ENCODE measurements at regions not wholly inside any gene's neighbourhood (a gene's known extent, or its start where the extent isn't known, plus 50 kb on each side); places are given as distances from the start of the nearest gene placed in this dataset.

DNA sequence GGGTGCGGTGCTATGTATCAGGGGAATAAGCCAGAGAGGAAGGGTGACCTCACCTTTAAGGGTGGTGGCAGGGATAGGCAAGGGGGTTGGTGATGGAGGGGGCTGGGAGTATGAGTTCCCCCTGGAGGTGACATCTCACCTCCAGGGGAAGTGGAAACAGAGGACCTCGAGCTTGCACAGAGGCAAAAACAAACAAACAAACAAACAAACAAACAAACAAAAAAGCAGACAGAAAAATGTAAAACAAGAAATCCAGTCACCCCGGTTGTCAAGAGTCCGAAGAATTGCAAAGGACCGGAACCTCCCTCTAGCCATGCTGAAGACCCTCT is 112.2 kb upstream of the MYL2 start:
- no peaks in the 10 kb centered on the region for H3K36me3 ChIP-seq
- H3K9me3 ChIP-seq, result no peaks in the 10 kb centered on the region
- H3K27me3 ChIP-seq, result no peaks in the 10 kb centered on the region
- intact Hi-C loops (cut with DNase I), result no loop called here
- H3K4me3 ChIP-seq, result no peak overlapping the region
- no peak overlapping the region for H3K27ac ChIP-seq
- no peak for DNase-seq
- TF ChIP-seq POLR2A (IDR thresholded peaks at IDR 0.05) (no peak), EP300 (IDR thresholded peaks at IDR 0.05) (no peak)
- TF ChIP-seq, protein P1, sequence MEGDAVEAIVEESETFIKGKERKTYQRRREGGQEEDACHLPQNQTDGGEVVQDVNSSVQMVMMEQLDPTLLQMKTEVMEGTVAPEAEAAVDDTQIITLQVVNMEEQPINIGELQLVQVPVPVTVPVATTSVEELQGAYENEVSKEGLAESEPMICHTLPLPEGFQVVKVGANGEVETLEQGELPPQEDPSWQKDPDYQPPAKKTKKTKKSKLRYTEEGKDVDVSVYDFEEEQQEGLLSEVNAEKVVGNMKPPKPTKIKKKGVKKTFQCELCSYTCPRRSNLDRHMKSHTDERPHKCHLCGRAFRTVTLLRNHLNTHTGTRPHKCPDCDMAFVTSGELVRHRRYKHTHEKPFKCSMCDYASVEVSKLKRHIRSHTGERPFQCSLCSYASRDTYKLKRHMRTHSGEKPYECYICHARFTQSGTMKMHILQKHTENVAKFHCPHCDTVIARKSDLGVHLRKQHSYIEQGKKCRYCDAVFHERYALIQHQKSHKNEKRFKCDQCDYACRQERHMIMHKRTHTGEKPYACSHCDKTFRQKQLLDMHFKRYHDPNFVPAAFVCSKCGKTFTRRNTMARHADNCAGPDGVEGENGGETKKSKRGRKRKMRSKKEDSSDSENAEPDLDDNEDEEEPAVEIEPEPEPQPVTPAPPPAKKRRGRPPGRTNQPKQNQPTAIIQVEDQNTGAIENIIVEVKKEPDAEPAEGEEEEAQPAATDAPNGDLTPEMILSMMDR (IDR thresholded peaks at IDR 0.05), result no peak
- WGBS, 3 donors, result 39 to 44% (median 43%) methylated on average over 5 of the region's 5 CpGs
- H3K4me1 ChIP-seq (ENCODE audit: insufficient read depth), result no peaks in the 10 kb centered on the region

DNA sequence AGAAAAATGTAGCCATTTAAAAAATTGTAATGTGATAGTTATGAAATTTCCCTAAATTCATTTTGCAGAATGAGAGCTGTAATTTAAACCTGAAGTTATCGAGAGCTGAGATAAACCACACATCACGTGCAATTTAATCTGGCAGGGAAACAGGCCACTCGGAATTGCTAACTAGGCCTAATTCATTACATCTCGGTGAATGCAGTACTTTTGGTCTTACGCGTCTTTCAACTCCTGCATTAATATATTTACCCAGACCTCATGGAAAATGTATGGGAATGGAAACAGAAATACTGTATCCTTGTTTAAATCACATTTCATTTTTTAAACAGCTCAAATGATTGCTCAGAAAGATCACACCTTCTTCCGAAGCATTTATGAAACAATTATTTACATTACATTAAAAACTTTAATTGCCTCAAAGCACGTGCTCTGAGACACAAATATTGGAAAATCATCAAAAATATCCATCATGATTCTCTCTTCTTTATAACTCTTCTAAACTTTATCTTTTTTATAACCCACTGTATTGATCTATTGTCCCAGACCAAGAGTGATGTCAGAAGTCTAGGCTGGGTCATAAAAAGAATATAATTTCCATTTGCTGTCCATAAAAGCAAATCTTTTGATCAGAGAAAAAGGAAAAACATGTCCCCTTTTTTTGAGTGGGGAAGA is 111.7 kb upstream of the MYL2 start:
- intact Hi-C loops (cut with DNase I), result no loop called here
- no peaks in the 10 kb centered on the region for H3K9me3 ChIP-seq
- no peaks in the 10 kb centered on the region for H3K27me3 ChIP-seq
- TF ChIP-seq, protein P1 (IDR thresholded peaks at IDR 0.05), result no peak
- no peak for TF ChIP-seq POLR2A (IDR thresholded peaks at IDR 0.05)
- no peak for TF ChIP-seq EP300 (IDR thresholded peaks at IDR 0.05)
- H3K4me3 ChIP-seq, result no peak overlapping the region
- H3K4me1 ChIP-seq (ENCODE audit: insufficient read depth), result no peaks in the 10 kb centered on the region
- DNase-seq, result no peak
- H3K36me3 ChIP-seq, result no peaks in the 10 kb centered on the region
- H3K27ac ChIP-seq, result no peak overlapping the region
- 74 to 79% (median 75%) methylated on average over 8 of the region's 8 CpGs for WGBS, 3 donors

DNA sequence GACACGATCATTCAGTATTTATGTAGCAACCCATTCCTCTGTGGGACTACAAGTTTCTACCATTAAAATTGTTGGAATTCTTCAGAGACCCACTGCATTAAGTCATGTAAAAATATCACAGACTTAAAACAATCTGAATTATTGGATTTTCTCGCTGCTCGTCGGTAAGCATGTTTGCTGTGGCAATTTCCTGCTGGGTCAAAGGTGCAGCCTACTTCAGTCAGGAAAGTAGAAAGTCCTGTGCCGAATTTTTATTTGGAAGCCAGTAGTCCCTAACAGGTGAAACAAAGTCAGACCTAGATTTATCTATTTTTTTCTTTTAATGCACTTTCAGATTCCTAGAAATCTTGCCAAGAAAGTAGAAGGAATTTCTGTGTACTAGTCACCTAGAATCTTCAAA is 110.4 kb upstream of the MYL2 start:
- 51 to 63% (median 57%) methylated on average over 5 of the region's 5 CpGs for WGBS, 3 donors
- no peak overlapping the region for H3K4me3 ChIP-seq
- H3K27ac ChIP-seq, result no peak overlapping the region
- TF ChIP-seq EP300 (IDR thresholded peaks at IDR 0.05) (no peak), POLR2A (IDR thresholded peaks at IDR 0.05) (no peak)
- TF ChIP-seq, protein P1 (IDR thresholded peaks at IDR 0.05), result no peak
- no peak for DNase-seq
- H3K4me1 ChIP-seq (ENCODE audit: insufficient read depth), result no peaks in the 10 kb centered on the region
- no peaks in the 10 kb centered on the region for H3K27me3 ChIP-seq
- H3K9me3 ChIP-seq, result no peaks in the 10 kb centered on the region
- intact Hi-C loops (cut with DNase I), result no loop called here
- no peaks in the 10 kb centered on the region for H3K36me3 ChIP-seq

DNA sequence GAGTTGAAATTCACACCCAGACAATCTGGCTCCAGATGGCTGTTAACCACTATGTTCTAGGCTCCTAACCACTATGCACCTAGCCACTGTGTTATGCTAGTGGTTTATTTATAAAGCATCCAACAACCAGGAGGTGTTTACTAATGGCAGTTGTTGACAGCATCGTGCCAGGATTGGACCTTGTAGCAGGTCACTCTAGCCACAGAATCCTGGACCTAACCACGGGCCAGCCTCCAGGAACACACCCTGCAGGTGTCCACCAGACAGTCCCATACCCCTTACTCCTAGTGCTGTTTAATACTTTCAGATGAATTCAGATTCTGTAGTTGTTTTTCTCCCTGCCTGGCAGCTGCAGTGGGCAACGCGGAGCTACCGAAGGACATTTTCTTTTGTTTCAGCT is 109.4 kb upstream of the MYL2 start:
- intact Hi-C loops (cut with DNase I), result no loop called here
- Histone ChIP-seq H3K4me1 (ENCODE audit: insufficient read depth) (no peaks in the 10 kb centered on the region), H3K27me3 (no peaks in the 10 kb centered on the region), H3K4me3 (no peak overlapping the region), H3K9me3 (no peaks in the 10 kb centered on the region), H3K27ac (no peak overlapping the region), H3K36me3 (no peaks in the 10 kb centered on the region)
- 34 to 53% (median 41%) methylated on average over 5 of the region's 5 CpGs for WGBS, 3 donors
- TF ChIP-seq POLR2A (IDR thresholded peaks at IDR 0.05) (no peak), EP300 (IDR thresholded peaks at IDR 0.05) (no peak)
- DNase-seq, result no peak

DNA sequence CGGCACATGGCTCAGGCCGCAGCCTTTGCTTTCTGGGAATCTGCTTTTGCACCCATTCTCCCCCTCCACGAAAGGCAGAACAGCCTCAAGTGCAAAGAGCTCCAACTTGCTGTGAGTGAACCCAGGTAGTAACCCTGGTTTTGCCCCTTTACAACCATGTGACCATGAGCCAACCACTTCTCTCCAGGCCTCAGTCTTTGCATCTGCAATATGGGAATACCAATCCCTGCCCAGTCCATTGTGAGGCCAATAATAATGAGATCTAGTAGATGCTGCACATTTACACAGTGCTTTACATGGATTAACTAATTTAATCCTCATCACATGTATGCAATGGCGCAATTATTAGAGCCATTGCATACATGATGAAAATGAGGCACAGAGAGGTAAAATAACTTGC is 108.9 kb upstream of the MYL2 start:
- no peaks in the 10 kb centered on the region for H3K9me3 ChIP-seq
- H3K27ac ChIP-seq, result no peak overlapping the region
- DNase-seq, result no peak
- H3K27me3 ChIP-seq, result no peaks in the 10 kb centered on the region
- intact Hi-C loops (cut with DNase I), result no loop called here
- H3K36me3 ChIP-seq, result no peaks in the 10 kb centered on the region
- no peak overlapping the region for H3K4me3 ChIP-seq
- 92 to 94% (median 93%) methylated on average over 4 of the region's 4 CpGs for WGBS, 3 donors
- H3K4me1 ChIP-seq (ENCODE audit: insufficient read depth), result no peaks in the 10 kb centered on the region
- TF ChIP-seq, protein P1 (IDR thresholded peaks at IDR 0.05), result no peak

All from ovary (tissue), 7 donors.